MM.1S (cell line): ENCODE measurements at regions not wholly inside any gene's neighbourhood (a gene's known extent, or its start where the extent isn't known, plus 50 kb on each side); places are given as distances from the start of the nearest gene placed in this dataset.

Experiments used
- EZH2 ChIP-seq: fragments of 300-600 bp; sonication (generic); optimal IDR thresholded peaks from 2 replicates; pipeline ENCODE3; 2017; ENCODE audit warnings: low read depth, mild to moderate bottlenecking, antibody characterized with exemption, low read length, mixed read lengths
- TF ChIP-seq, protein P1 (sequence below): fragments of 300-600 bp; sonication (generic); IDR thresholded peaks from 2 replicates; pipeline ENCODE4 v1.5.1; 2016; ENCODE audit warnings: antibody characterized with exemption, low read length, mixed read lengths

GRCh38 chr11:115645631-115646317 is 141.6 kb upstream of the CADM1 start:
- TF ChIP-seq, protein P1, sequence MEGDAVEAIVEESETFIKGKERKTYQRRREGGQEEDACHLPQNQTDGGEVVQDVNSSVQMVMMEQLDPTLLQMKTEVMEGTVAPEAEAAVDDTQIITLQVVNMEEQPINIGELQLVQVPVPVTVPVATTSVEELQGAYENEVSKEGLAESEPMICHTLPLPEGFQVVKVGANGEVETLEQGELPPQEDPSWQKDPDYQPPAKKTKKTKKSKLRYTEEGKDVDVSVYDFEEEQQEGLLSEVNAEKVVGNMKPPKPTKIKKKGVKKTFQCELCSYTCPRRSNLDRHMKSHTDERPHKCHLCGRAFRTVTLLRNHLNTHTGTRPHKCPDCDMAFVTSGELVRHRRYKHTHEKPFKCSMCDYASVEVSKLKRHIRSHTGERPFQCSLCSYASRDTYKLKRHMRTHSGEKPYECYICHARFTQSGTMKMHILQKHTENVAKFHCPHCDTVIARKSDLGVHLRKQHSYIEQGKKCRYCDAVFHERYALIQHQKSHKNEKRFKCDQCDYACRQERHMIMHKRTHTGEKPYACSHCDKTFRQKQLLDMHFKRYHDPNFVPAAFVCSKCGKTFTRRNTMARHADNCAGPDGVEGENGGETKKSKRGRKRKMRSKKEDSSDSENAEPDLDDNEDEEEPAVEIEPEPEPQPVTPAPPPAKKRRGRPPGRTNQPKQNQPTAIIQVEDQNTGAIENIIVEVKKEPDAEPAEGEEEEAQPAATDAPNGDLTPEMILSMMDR = no peak
- no peak for TF ChIP-seq EZH2
